SU-DHL-6 (cell line): ENCODE measurements at regions not wholly inside any gene's neighbourhood (a gene's known extent, or its start where the extent isn't known, plus 50 kb on each side); places are given as distances from the start of the nearest gene placed in this dataset.

Source experiments
- EZH2phosphoT487 ChIP-seq: fragments of 200-600 bp; sonication (generic), shearing (Covaris generic); conservative IDR thresholded peaks from 2 replicates; pipeline ENCODE4 v1.6.1; 2018; ENCODE audit warnings: mild to moderate bottlenecking, antibody characterized with exemption, low read length, moderate library complexity, mixed read lengths
- TF ChIP-seq, protein P1 (sequence below): fragments of 200-600 bp; sonication (generic); IDR thresholded peaks from one replicate; pipeline ENCODE4 v1.5.1; 2017; ENCODE audit warnings: antibody characterized with exemption, mild to moderate bottlenecking, low read length, moderate library complexity; ENCODE audit not compliant: insufficient read depth, poor library complexity, severe bottlenecking

DNA sequence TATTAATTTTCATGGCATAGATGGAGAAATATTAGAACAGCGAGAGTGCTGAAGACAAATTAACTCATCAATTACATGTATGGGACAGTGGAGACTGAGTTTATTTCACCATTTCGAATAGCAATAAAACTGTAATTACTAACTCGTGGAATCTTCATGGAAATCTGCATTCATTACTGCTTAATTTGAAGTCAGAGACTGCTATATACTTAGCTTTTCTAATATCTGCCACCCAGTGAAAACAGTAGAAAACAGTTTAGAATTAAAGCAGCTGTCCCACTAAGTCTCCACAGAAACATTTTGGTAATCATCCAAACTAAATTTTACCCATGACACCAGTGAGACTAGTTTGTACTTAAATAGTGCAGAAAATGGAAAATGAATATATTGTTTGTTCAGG is 56.8 kb downstream of the IZUMO3 start:
- TF ChIP-seq, protein P1, sequence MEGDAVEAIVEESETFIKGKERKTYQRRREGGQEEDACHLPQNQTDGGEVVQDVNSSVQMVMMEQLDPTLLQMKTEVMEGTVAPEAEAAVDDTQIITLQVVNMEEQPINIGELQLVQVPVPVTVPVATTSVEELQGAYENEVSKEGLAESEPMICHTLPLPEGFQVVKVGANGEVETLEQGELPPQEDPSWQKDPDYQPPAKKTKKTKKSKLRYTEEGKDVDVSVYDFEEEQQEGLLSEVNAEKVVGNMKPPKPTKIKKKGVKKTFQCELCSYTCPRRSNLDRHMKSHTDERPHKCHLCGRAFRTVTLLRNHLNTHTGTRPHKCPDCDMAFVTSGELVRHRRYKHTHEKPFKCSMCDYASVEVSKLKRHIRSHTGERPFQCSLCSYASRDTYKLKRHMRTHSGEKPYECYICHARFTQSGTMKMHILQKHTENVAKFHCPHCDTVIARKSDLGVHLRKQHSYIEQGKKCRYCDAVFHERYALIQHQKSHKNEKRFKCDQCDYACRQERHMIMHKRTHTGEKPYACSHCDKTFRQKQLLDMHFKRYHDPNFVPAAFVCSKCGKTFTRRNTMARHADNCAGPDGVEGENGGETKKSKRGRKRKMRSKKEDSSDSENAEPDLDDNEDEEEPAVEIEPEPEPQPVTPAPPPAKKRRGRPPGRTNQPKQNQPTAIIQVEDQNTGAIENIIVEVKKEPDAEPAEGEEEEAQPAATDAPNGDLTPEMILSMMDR: no peak
- no peak for TF ChIP-seq EZH2phosphoT487
